HG02763 (cell line): ENCODE measurements at regions not wholly inside any gene's neighbourhood (a gene's known extent, or its start where the extent isn't known, plus 50 kb on each side); places are given as distances from the start of the nearest gene placed in this dataset.

ENCODE experiments used
- ATAC-seq: cut with Tn5 transposase; IDR thresholded peaks from one replicate; pipeline ENCODE4 v1.9.1; 2021; ENCODE audit warnings: mild to moderate bottlenecking, moderate library complexity; ENCODE audit not compliant: unreplicated experiment

GRCh38 chr1:106465666-106466065 is 590.8 kb upstream of the PRMT6 start:
- no peak for ATAC-seq

- ATAC-seq: no peak
Observed at GRCh38 chr1:106480629-106481028, 575.8 kb upstream of the PRMT6 start.

- ATAC-seq: no peak
Observed at GRCh38 chr1:106492880-106493279, 563.6 kb upstream of the PRMT6 start.

- ATAC-seq: no peak
Observed at GRCh38 chr1:106494646-106495045, 561.8 kb upstream of the PRMT6 start.

- ATAC-seq: no peak
Observed at GRCh38 chr1:106498238-106498637, 558.2 kb upstream of the PRMT6 start.

GRCh38 chr1:106502659-106503058 is 553.8 kb upstream of the PRMT6 start:
- ATAC-seq: no peak

- no peak for ATAC-seq
Observed at GRCh38 chr1:106515375-106515774, 541.1 kb upstream of the PRMT6 start.

GRCh38 chr1:106517224-106517623 is 539.2 kb upstream of the PRMT6 start:
- no peak for ATAC-seq

GRCh38 chr1:106523497-106523896 is 533.0 kb upstream of the PRMT6 start:
- no peak for ATAC-seq

- no peak for ATAC-seq
Observed at GRCh38 chr1:106524631-106525030, 531.8 kb upstream of the PRMT6 start.

- ATAC-seq: no peak
Observed at GRCh38 chr1:106526650-106527049, 529.8 kb upstream of the PRMT6 start.

GRCh38 chr1:106534612-106535011 is 521.9 kb upstream of the PRMT6 start:
- no peak for ATAC-seq

GRCh38 chr1:106536741-106537140 is 519.7 kb upstream of the PRMT6 start:
- ATAC-seq: no peak

GRCh38 chr1:106548726-106549125 is 507.7 kb upstream of the PRMT6 start:
- ATAC-seq: no peak

GRCh38 chr1:106554294-106554693 is 502.2 kb upstream of the PRMT6 start:
- ATAC-seq: no peak

GRCh38 chr1:106555571-106555970 is 500.9 kb upstream of the PRMT6 start:
- ATAC-seq: no peak

GRCh38 chr1:106564192-106564591 is 492.3 kb upstream of the PRMT6 start:
- no peak for ATAC-seq

GRCh38 chr1:106568201-106568974 is 488.1 kb upstream of the PRMT6 start:
- no peak for ATAC-seq

GRCh38 chr1:106571109-106571508 is 485.4 kb upstream of the PRMT6 start:
- ATAC-seq: no peak

- ATAC-seq: no peak
Observed at GRCh38 chr1:106584107-106584506, 472.4 kb upstream of the PRMT6 start.

GRCh38 chr1:106584676-106585075 is 471.8 kb upstream of the PRMT6 start:
- no peak for ATAC-seq

- ATAC-seq: no peak
Observed at GRCh38 chr1:106600626-106601025, 455.8 kb upstream of the PRMT6 start.

- ATAC-seq: no peak
Observed at GRCh38 chr1:106603616-106604015, 452.9 kb upstream of the PRMT6 start.
